ENCODE measurements at regions not wholly inside any gene's neighbourhood (a gene's known extent, or its start where the extent isn't known, plus 50 kb on each side); places are given as distances from the start of the nearest gene placed in this dataset.

GRCh38 chr9:80964914-80965313 is 724.4 kb downstream of the TLE1 start:
- no peak for DNase-seq

GRCh38 chr9:80964374-80964773 is 725.0 kb downstream of the TLE1 start:
- DNase-seq, result no peak

- DNase-seq, result no peak
These were observed 731.5 kb downstream of the TLE1 start for GRCh38 chr9:80957801-80958200.

DNA sequence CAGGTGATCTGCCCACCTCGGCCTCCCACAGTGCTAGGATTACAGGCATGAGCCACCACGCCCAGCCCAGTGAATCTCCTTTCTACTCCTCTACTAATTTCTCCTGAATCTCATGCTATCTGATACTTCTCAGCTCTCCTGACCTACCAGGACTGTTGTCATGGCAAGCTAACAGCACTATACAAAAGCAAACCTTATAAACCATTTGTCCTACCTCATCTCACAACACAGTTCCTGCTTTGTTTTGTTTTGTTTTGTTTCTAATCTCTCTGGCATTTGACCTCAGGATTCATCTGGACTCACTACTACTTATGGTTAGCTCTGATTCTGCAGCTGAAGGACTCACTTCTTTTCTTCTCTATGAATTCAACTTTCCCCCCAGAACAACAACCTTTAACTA is 734.8 kb downstream of the TLE1 start:
- DNase-seq, result no peak

GRCh38 chr9:80952363-80952922 is 736.9 kb downstream of the TLE1 start:
- no peak for DNase-seq

GRCh38 chr9:80951675-80952074 is 737.7 kb downstream of the TLE1 start:
- no peak for DNase-seq

- no peak for DNase-seq
These were observed 740.5 kb downstream of the TLE1 start for GRCh38 chr9:80948876-80949275.

DNA sequence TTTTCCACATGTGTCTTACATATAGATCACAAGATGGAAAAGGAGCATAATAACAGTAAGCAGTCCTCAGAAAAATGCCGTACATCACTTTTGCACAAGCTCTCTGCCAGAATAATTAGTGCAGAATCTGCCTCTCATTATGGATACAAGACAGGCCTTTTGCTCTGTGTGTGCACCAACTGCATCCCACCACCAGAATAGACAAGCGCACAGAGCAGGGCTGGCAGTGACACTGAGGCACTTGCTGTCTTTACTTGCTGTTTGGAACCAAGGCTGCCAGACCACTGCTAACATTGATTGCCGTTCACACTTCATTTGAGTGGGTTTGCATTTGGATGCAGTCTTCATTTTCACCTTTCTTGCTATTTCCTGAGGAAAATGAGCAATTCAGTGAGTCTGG is 741.3 kb downstream of the TLE1 start:
- no peak for DNase-seq

DNA sequence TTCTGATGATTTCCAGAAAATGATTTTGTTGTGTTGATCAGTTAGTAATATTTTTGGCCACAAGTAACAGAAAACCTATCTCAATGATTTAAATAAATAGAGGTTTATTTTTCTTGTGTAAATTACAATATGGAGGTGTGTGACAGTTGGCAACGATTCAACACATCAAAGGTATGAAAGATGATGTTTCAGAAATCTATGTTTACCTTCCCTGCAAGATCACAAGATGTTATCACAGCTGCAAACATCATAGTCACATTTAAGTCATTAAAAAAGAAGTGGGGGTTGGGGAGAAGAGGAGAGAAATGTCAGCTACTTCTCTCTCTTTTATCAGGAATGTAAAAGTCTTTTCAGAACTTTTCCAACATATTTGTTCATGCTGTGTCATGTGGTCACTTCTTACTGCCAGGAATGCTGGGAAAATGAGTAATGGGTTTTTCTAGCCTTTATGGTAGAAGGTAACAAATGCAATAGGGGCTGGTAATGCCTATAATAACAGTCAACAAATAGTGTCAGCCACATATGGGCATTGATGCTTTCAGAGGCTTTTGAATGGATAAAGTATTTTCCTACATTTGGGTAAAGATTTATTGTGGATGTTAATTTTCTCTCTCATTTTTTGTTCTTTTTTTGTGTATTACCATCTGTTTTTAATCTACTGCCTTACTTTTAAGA is 742.7 kb downstream of the TLE1 start:
- DNase-seq, result no peak

DNA sequence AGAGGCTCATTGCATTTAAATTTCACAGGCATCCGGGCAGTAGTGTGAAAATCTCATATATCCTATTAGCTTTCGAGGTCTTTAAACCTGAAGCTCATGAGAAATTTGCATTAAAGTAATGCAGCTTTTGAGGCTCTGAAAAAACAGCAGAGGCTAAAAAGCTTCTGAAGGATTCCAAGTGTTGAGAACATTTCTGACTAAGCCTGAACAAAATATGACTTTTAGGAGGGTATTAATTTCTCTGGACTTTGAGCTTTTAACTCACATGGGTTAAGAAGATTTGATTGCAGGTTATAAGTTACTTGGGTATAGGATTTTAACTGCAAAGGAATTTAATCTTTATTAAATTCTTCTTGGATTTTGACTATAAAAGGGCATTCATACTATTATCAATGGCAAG is 743.9 kb downstream of the TLE1 start:
- DNase-seq, result no peak

DNA sequence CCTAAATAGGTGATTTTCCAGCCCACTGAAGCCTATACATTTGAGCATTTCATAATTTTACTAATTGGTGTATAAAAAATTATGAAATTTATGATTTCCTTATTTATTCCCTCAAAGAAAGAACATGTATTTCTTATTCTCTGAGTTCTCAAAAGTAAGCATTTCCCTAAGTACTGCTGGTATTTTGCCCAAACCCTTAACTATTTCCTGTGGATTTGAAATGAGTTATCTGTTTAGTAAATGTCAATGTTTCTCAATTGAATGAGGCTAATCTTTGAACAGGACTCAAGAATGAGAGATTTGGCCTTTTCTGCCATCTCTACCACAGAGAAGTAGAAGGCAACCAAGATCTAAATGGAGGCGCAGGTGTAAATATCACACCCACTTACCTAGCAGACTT is 751.7 kb downstream of the TLE1 start:
- no peak for DNase-seq

- DNase-seq, result no peak
These were observed 755.3 kb downstream of the TLE1 start for GRCh38 chr9:80934095-80934494.

GRCh38 chr9:80932947-80933780 is 756.2 kb downstream of the TLE1 start:
- no peak for DNase-seq

DNA sequence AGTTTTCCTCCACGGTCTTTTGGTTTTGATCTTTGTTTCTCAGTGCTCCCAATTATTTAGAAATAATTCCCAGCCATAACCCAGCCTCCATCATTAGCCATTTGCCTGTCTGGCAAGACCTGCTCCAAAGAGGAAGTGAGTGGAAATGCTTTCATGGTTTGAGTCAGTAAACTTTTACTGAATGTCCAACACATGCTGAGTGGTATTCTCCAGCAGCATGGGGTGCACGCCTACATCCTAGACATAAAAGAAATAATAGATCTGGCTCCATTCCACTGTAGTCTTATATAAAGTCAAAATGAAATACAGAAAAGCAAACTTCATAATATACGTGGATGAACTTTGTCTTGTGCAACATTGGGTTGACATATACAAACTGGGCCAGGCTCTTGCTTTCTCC is 757.2 kb downstream of the TLE1 start:
- DNase-seq, result no peak

DNA sequence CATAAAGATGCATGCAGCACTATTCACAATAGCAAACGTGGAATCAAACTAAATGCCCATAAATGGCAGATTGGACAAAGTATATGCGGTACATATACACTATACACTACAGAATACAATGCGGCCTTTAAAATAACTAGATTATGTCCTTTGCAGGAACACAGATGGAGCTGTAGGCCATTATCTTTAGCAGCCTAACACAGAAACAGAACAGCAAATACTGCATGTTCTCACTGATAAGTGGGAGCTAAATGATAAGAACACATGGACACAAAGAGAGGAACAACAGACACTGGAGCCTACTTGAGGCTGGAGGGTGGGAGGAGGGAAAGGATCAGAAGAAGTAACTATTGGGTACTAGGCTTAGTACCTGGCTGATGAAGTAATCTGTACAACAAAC is 758.2 kb downstream of the TLE1 start:
- DNase-seq, result no peak

- DNase-seq, result no peak
These were observed 760.6 kb downstream of the TLE1 start for GRCh38 chr9:80928697-80929096.

DNA sequence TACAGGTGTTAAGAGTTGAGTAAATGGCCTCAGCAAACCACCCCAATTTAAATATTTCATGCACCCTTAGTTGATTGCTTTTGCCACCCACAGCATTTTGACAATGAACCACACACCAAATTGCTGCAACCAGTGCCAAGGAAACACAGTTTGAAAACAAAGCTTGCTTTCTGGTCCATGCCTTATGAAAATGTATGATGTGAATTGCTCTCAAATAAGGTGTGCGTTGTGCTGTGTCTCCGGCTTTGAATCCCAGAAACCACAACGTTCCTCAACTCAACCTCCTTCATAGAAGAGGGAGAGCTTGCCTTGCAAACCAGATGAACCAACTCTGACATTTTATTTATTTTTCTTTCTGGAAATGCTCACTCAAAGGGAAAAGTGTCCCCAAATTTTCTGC is 762.7 kb downstream of the TLE1 start:
- no peak for DNase-seq

GRCh38 chr9:80922544-80922943 is 766.8 kb downstream of the TLE1 start:
- no peak for DNase-seq

DNA sequence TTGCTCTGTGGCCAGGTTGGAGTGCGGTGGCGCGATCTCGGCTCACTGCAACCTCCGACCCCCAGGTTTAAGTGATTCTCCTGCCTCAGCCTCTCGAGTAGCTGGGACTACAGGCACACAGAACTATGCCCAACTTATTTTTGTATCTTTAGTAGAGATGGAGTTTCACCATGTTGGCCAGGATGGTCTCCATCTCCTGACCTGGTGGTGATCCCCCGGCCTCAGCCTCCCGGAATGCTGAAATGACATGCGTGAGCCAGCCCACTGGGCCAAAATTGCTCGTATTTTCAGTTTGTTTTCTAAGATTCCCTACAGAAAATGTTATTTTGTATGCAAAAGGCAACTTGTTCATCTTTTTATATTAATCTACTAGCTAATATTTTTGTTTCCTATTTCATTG is 782.6 kb downstream of the TLE1 start:
- no peak for DNase-seq

DNA sequence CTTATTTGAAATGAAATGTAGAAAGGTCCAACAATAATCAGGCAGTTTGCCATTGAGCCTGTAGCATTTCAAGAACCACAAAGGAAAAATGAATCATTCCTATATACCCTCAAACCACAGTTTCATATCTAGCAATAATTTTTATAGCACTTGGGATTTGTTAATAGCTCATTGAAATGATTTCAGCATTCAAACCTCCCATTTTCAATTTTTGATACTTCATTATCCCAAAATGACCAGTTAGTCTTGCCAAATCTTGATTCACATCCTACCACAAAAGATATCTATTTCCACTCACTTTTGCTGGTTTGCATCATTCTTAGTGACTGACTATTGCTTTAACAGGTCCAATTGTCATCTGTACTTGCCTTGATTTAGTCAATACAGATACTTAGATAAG is 790.1 kb downstream of the TLE1 start:
- no peak for DNase-seq

- DNase-seq, result no peak
These were observed 796.2 kb downstream of the TLE1 start for GRCh38 chr9:80893190-80893589.

DNA sequence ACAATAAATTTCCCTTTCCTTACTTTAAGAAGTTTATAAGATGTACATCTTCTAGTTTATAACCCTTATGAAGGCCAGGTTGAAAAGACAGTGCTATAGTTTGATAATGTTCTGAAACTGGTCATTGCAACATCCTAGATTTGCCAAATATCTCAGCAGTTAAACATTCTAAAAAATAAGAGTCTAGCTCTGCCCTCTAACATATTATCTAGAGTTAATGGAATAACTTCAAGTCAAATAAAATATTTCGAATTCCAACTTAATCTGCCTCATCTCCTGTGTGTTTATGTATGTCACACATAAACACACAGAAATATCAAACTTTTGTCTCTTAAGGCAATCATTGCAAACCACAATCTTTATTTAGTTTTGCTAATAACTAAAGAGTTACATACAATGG is 796.6 kb downstream of the TLE1 start:
- DNase-seq, result no peak

DNA sequence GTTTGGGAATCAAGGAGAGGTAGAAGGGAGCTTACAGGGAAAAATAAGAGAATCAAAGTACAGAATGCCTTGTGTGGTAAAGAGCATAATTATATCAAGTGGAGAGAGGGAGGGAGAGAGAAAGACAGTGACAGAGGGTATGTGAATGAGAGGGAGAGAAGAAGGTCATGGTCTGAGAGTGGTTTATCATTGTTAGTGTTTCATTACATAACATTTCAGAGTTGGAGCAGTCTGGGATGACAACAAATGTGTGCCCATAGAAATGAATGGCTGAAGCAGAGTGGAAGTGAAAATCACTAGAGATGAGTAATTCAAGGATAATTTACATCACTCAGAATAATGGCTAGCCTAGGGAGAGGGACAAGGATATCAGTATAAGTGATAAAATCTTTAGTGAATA is 799.2 kb downstream of the TLE1 start:
- no peak for DNase-seq

DNA sequence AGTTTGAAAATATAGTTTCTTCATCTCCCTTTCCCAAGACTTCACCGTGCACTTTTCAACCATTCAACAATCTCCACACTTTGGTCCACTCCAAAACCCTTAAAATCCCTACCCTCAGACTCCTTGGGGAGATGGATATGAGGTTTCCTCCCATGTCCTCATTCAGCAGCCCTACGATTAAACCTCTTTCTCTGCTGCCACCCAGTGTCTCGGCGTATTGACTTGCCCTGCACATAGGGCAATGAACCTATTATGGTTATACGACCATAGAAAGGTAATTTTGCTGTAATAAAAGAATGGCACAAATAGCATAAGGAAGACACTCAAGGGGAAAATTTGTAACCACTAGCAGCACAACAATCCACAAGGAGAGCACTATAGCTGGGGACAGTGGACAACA is 803.5 kb downstream of the TLE1 start:
- no peak for DNase-seq

Measured in hematopoietic multipotent progenitor cell treated with erythropoietin and hydrocortisone succinate and interleukin-3 and kit ligand, for 6 days (in vitro differentiated cells).